Loucy (cell line): ENCODE measurements at regions not wholly inside any gene's neighbourhood (a gene's known extent, or its start where the extent isn't known, plus 50 kb on each side); places are given as distances from the start of the nearest gene placed in this dataset.
"Not testable (repeated sequence)": the region's sequence is repeated elsewhere in the genome, so short reads cannot be mapped to it uniquely, and the experiment has no call there.

ENCODE experiments used
- EZH2phosphoT487 ChIP-seq: fragments of 200-600 bp; IDR thresholded peaks from 2 replicates; pipeline ENCODE4 v1.6.1; 2018; ENCODE audit warnings: antibody characterized with exemption, mild to moderate bottlenecking, moderate library complexity, borderline replicate concordance
- TF ChIP-seq, protein P1 (sequence below): fragments of 200-600 bp; sonication (generic); conservative IDR thresholded peaks from 2 replicates; pipeline ENCODE4 v1.5.1; 2014; ENCODE audit warnings: mild to moderate bottlenecking, antibody characterized with exemption, low read length

DNA sequence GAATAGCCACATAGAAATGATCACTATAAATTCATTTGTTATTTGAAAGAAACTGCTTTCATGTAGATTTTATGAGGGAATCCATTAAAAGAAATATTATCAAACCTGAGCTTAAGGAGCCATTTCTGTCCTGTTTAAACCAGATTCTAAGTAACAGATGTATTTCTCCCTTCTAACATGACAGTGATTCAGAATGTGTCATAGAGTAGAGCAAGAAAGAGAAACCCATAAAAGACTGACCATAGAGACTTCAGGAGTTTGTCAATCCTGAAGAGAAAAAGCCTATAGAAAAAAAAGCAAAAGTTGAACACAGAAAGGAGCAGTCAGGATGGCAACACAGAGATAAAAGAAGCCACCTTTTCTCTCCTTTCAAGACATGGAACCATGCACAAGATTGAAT lies 390.6 kb downstream of the PRIM2 start:
- TF ChIP-seq, protein P1, sequence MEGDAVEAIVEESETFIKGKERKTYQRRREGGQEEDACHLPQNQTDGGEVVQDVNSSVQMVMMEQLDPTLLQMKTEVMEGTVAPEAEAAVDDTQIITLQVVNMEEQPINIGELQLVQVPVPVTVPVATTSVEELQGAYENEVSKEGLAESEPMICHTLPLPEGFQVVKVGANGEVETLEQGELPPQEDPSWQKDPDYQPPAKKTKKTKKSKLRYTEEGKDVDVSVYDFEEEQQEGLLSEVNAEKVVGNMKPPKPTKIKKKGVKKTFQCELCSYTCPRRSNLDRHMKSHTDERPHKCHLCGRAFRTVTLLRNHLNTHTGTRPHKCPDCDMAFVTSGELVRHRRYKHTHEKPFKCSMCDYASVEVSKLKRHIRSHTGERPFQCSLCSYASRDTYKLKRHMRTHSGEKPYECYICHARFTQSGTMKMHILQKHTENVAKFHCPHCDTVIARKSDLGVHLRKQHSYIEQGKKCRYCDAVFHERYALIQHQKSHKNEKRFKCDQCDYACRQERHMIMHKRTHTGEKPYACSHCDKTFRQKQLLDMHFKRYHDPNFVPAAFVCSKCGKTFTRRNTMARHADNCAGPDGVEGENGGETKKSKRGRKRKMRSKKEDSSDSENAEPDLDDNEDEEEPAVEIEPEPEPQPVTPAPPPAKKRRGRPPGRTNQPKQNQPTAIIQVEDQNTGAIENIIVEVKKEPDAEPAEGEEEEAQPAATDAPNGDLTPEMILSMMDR, result not testable (repeated sequence)
- not testable (repeated sequence) for TF ChIP-seq EZH2phosphoT487
